ENCODE measurements at regions not wholly inside any gene's neighbourhood (a gene's known extent, or its start where the extent isn't known, plus 50 kb on each side); places are given as distances from the start of the nearest gene placed in this dataset.
"Not testable (repeated sequence)": the region's sequence is repeated elsewhere in the genome, so short reads cannot be mapped to it uniquely, and the experiment has no call there.

DNA sequence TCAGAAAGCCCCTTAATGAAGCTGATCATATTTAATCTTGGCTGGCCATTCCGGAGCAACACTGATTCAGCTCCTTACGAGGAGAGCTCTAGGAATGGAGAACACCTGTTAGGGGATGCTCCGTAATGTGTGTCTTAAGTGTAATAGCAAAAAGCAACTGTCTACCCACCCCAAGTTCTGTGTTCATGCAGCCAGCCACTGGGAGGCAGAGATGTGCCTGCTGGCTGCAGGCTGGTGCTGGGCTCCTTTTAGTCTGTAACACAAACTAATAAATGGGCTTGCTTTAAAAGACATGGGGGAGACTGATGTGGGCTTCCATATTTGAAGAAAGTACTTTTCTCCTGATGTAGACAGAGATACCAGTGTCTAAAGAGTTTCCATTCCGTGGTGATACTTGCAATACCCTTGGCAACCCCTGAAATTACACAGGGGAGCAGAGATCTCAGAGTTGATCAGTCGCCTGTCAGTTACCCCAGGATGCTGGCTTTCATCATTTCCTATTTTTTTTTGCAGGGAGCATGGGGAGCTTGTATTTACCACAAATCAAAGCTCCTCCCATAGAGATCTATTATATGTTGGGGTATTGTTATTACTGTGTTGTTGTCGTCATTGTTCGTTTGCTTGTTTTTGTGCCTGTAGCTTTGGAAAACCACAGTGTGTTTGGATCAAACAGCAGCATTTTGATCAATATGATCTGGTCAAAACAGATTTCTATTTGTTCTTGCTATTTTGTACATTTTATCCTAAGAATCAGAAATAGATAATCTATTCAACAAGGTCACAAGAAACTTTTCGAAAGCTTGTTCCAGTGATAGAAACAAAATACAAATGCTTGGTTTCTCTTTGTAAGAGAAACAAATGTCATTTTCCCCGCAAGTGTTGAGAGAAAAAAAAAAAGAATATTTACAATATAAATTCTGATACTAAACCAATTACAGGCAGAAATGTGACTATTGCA lies 65.8 kb downstream of the MTX3 start:
- DNase-seq: no peak

DNA sequence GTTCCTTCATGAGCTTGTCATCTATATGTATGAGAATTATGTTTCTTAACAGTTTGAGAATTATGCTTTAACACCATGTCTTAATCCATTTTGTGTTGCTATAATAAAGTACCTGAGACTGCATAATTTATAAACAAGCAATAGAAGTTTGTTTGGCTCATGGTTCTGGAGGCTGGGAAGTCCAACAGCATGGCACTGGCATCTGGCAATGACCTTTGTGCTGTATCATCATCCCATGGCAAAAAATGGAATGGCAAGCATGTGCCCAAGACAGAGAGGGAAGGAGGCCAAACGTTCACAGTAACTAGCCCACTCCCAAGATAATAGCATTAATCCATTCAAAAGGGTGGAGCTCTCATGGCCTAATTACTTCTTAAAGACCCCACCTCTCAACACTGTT lies 67.6 kb downstream of the MTX3 start:
- DNase-seq: no peak

GRCh38 chr5:79922626-79923025 lies 68.4 kb downstream of the MTX3 start:
- no peak for DNase-seq

- DNase-seq: not testable (repeated sequence)
Measured at GRCh38 chr5:79907452-79907851, 83.6 kb downstream of the MTX3 start.

DNA sequence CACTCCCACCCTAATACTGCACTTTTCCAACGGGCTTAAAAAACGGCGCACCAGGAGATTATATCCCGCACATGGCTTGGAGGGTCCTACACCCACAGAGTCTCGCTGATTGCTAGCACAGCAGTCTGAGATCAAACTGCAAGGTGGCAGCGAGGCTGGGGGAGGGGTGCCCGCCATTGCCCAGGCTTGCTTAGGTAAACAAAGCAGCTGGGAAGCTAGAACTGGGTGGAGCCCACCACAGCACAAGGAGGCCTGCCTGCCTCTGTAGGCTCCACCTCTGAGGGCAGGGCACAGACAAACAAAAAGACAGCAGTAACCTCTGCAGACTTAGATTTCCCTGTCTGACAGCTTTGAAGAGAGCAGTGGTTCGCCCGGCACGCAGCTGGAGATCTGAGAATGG lies 88.5 kb downstream of the MTX3 start:
- not testable (repeated sequence) for DNase-seq

DNA sequence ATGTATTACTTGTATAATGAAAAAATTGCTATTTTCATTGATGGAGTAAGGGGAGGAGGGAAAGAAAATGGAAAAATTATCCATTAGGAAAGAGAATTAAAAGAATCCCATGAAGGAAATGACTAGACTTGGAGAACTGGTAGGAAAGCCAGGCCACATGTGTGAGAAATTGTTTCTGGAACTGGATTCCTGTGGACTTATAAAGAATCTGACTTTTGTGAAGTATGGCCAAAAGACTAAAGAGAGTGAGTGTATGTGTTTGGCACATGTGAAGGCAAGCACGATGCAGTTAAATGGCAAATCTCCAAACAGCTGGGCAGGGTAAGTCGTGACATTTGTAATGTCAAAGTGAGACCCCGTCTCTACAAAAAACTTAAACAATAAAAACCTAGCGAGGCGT lies 89.4 kb downstream of the MTX3 start:
- no peak for DNase-seq

DNA sequence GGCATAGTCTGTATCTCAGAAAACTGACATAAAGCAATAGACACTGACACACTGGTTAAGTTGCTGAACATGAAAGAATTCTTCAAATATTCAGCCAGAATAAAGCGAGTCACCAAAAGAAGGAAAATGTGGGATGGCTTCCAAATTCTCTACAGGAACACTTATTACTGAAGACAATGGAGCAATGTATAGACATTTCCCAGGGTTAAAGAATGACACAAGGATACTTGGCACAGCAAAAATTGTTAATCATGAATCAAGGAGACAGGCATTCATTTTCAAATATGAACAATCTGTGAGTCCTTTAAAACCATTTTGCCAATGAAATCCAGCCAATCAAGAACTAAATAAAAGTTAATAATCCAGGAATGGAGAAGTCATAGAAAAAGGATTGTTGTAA lies 92.5 kb downstream of the MTX3 start:
- DNase-seq: no peak

- DNase-seq: no peak
Measured at GRCh38 chr5:79893976-79894375, 97.1 kb downstream of the MTX3 start.

DNA sequence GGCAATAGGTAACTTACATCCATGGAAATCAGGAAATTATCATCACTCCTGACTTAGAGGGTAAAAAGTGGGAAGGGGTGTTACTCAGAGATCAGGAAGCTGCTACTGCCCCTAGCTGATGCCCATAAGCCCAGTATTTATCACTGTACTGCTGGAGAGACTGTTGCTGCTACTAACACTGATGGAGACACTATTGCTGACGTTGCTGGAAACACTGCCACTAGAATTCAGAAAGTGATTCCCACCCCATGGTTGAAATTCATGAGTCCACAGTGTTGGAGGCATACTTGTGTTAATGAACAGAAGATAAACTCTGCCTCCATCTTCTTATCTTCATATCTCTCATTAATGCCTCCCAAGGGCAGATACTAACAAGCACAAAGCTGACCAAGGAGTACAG lies 97.6 kb downstream of the MTX3 start:
- DNase-seq: no peak

- no peak for DNase-seq
Measured at GRCh38 chr5:79890930-79891249, 100.2 kb downstream of the MTX3 start.

DNA sequence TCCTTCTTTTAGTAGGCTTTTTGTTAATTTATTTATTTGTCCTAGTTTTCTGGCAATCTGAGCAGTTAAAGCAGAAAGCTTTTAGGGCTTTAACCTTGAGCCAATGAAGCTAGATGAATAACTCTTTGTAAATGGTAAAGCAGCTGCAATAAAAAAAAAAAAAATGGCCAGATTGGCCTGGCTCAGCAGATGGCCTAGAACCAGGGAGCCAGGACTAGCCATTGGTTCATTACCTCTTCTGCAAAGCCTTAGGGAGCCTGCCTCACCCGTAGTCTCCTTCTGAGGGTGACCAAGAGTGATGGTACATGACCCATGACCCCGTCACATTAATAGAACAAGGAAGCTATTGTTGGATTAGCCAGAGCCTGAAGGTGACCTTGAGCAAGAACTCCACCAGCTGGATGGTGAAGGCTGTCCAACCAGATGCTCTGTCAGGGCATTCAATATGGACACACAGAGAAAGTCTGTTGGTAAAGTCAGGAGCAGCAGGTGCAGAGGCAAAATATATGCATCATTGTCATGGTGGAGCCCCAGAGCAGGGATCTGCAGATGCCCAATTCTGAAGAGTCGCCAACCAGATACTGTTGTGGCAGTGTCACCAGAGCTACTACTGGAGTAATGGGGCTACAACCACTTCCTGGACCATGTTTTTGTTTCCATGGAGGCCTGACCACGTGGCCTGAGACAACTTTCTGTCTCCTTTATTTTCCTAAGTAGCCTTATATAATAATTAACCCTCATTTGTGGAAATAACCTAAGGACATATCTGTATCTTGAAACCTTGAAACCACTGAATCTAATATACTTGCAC lies 100.7 kb downstream of the MTX3 start:
- no peak for DNase-seq

DNA sequence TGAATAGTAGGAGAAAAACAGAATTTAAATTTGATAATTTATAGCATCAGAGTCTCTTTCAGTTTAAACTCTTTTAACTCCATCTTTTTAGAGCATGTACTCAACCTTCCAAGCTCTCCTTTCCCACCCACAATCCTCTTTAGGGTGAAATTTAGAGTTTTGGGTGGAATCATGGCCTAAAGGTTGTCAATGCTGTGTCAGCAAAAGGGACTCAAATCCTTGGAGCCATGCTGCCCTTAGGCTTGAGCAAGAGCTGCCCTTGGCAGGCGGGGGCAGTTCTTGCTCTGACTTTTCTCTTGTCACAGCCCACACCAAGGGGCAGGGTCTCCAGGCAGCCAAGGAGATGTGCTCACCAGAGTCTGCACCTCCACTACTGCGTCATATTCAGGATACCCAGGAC lies 102.4 kb downstream of the MTX3 start:
- DNase-seq: no peak

- DNase-seq: no peak
Measured at GRCh38 chr5:79886925-79887655, 104.0 kb downstream of the MTX3 start.

DNA sequence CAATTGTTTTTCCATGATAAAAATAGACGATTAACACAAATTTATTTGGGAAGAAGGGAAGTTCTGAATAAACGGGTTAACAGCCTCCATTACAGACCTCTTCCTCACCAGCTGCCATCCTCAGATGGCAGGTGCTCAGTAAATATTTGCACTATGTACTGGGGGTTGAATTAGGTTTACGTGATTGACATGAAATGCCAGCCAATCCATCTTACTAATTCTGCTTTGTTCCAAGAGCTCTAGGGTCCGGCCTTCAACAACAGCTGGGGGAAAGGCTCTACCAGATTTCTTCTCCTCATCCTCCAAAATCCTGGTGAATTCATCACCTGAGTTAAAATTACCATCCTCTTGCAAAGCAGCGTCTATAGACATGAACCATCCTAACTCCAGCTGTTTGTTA lies 104.6 kb downstream of the MTX3 start:
- no peak for DNase-seq

GRCh38 chr5:79879880-79880279 lies 111.2 kb downstream of the MTX3 start:
- DNase-seq: not testable (repeated sequence)

- DNase-seq: no peak
Measured at GRCh38 chr5:79878721-79879336, 112.2 kb downstream of the MTX3 start.

- DNase-seq: no peak
Measured at GRCh38 chr5:79878136-79878679, 112.9 kb downstream of the MTX3 start.

DNA sequence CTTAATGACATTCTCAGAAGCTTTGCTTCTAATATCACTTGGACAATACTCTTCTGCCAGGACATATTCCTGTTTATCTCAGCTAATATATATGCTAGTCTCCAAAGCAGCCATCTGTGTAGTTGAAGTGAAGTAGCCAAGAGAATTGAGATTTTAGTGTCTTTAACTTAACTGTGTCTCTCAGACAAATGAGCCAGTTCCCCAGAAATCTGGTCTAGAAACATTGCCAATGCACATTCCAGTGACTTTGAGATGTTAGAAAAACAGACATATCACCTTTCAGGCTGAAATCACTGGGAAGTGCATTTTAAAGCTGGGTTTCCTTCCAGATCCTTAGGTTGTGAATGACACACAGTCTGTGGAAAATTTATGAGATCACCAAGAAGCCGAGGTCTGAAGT lies 114.6 kb downstream of the MTX3 start:
- no peak for DNase-seq

DNA sequence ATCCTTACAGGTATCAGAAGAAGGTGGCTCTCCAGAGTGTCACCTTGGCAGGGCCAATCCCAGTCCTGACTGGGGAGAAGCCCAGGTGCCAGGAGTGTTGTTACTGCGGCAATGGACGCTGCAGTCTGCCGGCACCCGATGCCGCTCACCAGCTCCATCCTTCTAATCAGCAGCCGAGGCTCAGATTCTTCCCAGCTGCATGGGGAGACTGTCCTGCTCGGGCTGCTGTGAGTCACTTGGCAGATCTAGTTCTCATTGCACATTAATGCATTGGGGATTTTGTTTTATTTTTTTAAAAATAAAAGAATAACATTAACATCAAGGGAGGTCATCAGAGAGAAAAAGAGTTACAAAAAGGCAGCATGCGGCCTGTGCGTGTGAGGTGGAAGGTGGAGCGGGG lies 115.8 kb downstream of the MTX3 start:
- no peak for DNase-seq

GRCh38 chr5:79873187-79873586 lies 117.9 kb downstream of the MTX3 start:
- DNase-seq: no peak

DNA sequence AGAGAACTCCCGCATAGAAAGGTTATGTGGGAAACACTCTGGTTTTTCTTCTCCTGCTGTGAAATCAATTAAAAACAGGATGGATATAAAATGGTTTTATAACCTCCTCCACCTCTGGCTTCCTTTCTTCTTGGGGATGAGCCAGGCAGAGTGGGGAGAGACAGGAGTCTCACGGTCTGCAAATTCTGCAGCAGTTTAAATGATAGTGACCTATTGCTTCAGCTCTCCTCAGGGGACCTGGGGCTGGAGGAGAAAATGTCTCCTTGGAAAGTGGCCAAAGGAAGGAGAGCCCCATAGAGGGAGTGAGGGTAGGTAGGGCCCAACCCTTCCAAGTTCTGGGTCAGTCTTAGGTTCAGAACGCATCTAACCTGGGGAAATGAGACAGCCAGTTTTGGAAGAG lies 118.8 kb downstream of the MTX3 start:
- DNase-seq: no peak

- DNase-seq: no peak
Measured at GRCh38 chr5:79871364-79872120, 119.5 kb downstream of the MTX3 start.

All from NCI-H2081 treated with DMSO at 0.1 percent for 48 hours (cell line).